NCI-H1048 (cell line): ENCODE measurements at regions not wholly inside any gene's neighbourhood (a gene's known extent, or its start where the extent isn't known, plus 50 kb on each side); places are given as distances from the start of the nearest gene placed in this dataset.

Source experiments
- DNase-seq: peaks from one replicate; lab custom pipeline; 2025; lab: John Stamatoyannopoulos, UW

DNA sequence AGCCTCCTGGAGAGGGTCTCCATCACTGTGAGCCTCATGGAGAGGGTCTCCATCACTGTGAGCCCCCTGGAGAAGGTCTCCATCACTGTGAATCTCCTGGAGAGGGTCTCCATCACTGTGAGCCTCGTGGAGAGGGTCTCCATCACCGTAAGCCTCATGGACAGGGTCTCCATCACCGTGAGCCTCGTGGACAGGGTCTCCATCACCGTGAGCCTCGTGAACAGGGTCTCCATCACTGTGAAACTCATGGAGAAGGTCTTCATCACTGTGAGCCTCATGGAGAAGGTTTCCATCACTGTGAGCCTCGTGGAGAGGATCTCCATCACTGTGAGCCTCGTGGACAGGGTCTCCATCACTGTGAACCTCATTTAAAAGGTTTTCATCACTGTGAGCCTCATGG is 140.0 kb downstream of the ERMARD start:
- no peak for DNase-seq

DNA sequence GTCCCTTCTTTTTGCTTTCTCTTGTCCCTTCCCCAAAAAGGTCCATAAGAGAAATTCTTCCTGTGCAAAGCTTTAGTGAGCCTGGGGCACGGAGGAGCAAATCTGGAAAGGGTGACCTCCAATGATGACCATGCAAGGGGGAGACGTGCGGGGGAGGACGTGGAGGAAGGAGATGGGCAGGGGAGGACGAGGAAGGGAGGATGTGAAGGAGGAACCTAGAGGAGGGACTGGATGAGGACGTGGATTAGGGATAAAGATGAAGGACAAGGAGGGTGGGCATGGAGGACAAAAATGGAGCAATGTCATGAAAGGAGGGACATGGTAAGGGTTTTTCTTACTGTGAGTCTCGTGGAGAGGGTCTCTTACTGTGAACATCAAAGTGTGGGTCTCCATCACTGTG is 139.5 kb downstream of the ERMARD start:
- DNase-seq = no peak

DNA sequence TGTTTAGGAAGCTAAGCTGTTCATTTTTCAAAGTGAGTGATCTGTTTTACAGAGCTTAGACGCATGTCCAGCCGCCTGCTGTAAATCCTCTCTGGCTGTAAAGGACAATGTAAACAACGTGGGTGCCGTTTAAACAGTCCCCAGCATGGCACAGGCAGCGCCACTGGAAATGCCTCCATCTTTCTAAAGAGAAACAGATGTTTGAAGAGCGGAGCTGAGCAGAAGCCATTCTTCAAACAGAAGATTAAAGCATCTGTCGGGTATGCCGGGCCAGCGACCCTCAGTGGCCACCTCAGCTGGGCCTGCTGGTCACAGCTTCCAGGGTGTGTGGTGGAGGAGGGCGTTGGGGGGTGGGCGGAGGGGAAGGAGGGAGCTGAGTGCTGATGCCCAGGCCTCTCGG is 138.6 kb downstream of the ERMARD start:
- no peak for DNase-seq

DNA sequence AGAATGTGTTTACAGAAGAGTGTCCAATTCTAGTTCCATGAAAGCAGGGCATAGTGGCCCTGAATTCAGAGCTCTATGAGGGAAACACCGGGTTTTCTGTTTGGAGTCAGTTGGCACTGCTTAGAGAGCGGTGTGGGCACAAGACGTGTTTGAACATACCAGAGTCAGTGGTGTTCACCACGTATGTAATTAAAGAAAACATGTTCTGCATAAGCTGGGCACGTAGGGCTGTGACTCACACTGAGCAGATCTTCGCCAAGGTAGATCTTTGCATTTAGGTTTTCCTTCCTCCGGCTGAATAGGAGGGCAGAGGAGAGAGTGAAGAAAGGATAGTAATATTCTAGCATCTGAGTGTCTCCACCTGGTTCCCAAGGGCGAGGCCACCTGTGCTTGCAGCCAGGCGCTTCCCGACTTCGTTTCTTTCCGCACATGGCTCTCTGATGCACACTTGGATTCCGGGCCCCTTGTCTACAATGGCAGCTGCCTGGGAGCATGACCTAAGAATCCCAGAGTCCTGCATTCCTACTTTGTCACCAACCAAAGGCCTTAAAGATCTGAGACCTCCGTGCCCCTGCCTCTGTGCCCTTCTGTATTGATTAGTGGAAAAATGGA is 136.2 kb downstream of the ERMARD start:
- no peak for DNase-seq

DNA sequence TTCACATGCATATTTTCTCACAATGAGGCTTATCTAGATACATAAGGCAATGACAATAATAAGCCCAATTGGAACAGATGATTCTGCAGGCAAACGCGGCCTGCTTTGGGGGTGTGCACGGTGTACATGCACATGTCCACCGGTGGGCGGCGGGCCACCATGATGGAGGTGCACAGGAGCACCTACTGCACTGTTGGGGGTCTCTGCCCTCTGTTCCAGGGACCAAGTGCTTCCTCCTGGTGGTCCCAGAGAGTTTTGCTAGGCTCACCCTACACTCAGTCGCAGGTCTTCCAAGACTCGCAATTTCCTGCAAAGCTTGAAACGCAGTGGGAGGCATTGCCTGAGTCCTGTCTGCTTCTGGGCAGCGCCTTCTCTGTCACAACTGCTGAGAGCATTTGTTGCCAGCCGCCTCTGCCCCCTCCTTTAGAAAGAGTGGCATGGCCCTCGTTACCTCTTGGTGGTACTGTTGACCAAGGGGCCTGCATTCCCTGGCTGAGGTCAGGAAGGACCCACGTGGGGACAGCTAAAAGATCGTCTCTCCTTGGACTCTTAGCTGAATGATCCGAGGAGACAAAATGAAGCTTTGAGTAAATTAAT is 135.3 kb downstream of the ERMARD start:
- no peak for DNase-seq

DNA sequence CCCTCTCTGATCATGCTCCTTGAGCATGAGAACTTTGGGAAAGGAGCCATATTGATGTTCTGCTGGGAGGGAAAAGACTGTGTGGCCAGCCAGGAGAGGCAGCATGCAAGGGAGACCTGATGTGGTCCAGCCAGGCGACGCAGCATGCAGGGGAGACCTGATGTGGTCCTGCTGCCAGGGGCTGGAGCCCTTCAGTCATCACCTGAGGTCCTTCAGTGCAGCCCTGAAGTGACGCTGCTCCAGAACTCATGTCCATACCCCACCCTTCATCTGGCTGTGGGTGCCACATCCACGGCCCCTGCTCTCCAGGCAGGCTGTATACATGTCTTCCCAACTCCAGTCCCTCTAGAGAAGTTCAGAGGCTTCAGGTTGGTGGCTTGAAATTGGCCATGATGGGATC is 134.4 kb downstream of the ERMARD start:
- DNase-seq = no peak

DNA sequence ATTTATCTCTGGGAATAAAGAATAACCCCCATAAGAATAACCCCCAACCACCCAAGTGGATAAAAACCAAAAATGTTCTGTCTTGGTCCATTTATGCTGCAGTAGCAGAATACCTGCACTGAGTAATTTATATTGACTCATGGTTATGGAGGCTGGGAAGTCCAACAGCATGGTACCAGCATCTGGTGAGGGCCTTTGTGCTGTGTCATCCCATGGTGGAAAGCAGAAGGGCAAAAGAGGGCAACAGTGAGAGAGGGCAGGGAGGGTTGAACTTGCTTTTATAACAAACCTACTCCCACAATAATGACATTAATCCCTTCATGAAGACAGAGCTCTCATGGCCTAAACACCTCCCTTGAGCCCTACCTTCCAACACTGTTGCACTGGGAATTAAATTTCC is 133.7 kb downstream of the ERMARD start:
- DNase-seq = no peak

DNA sequence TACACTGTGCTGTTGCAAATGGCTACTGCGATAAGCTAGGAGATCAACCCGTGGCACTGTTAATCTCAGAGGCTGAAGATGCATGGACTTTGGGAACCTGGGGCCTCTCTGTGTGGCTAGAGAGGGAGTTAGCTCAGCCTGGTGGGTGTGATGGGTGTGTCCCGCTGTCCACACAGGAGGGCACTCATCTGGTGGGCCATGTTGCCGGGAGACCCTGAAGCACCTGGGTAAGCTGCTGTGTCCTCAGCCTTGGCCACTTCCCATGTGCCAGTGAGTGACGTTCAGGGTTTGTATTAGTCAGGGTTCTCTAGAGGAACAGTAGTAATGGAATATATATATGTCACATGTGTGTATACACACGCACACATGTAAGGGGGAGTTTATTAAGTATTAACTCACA is 132.7 kb downstream of the ERMARD start:
- DNase-seq = no peak

DNA sequence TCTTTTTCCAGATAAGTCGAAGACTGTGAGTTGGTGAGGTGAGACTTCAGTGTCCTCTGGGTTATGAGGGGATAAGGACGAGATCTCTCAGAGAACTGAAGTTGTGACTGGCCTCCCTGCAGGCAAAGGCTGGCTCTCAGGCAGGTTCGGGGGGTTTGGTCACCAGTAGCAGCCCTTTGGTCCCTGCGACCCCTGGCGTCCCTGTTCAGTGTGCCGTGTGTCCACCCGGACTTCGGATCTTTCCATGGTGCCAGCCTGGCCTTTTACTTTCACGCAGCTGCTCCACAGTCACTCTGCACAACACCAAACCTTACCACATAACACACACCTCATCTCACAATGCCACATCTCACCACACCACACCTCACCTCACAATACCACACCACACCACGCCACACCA is 131.9 kb downstream of the ERMARD start:
- DNase-seq = no peak

DNA sequence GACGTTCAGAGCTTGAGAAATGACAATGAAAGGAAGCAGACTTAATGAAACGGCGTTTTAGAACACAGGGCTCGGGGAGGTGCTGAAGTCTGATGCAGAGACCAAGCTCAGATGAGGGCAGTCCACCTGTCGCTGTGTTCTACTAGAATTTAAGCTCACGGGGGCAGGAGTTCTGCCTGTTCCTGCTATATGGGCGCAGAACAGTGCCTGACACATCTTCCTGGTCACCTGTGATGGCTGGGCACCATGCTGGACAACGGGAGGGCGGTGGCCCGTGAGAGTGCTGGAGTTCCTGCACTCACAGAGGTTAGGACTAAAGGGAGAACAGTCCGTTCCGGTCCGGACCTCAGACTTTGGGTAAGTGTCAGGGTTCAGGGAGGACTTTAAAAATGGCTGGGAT is 130.6 kb downstream of the ERMARD start:
- no peak for DNase-seq

DNA sequence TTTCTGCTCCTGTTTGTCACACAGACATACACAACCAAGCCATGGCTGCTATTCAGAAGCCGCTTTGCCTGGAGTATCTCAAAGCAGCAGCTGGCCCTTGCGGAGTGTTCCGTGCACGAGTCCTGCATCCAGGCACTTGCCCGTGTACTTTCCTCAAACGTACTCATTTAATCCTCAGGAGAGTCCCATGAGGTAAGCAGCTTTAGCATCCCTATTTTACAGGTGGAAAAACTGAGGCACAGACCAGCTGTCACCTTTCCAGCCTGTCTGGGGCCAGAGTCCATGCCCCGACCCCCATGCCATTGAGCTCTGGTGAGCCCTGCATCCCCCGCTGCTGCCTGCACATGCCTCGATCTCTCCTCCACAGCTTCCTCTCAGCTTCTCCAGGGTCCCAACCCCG is 130.0 kb downstream of the ERMARD start:
- no peak for DNase-seq

DNA sequence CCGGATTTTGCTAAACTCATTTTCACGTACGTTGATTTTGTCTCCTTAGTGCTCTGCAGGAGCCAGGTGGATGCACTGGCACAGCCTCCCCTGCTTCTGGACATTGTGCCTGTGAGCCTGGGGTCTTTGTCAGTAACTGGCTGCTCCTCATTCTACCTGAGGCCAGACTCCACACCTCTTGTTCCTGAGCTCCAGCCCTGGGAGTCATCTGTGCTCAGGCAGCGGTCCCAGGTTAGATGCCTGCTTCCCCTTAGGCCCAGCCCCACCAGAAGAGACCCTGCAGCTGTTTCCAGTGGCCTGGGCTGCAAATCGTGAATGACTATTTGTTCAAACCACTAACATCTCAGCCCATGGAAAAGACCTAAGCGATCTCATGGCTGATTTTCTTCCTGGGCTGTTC is 129.1 kb downstream of the ERMARD start:
- no peak for DNase-seq

DNA sequence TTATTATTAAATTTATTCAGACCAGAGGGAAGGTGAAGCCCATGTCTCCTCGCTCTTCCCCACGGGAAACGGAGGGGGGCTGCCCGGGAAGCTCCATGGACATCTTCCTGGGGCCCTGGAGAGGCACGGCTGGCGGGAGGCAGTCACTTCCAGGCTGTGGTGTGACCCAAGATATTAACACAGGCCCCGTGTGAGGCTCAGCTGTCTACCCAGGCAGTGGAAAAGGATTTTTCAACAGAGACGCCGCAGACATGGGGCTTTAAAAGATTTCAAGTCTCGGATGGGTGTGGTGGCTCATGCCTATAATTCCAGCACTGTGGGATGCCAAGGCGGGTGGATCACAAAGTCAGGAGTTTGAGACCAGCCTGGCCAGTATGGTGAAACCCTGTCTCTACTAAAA is 117.9 kb downstream of the ERMARD start:
- DNase-seq = no peak

DNA sequence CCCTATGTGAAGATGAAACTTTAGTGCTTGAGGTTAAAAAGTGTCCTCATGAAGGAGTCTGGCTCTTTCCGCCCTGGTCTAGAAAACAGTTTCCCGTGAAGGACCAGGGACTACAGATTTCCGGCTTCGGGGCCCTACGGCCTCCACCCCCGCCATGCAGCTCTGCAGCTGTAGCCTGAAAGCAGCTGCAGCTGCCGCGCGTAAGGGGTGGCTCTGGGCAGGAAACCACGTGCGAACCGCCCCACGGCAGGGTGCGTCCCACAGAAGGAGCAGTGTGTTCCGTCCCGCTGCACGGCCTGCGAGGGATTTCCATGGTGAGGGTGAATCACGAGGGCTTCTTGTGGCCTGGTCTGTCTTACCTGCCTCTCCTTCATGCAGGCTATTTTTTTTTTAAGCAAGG is 117.0 kb downstream of the ERMARD start:
- DNase-seq = no peak

DNA sequence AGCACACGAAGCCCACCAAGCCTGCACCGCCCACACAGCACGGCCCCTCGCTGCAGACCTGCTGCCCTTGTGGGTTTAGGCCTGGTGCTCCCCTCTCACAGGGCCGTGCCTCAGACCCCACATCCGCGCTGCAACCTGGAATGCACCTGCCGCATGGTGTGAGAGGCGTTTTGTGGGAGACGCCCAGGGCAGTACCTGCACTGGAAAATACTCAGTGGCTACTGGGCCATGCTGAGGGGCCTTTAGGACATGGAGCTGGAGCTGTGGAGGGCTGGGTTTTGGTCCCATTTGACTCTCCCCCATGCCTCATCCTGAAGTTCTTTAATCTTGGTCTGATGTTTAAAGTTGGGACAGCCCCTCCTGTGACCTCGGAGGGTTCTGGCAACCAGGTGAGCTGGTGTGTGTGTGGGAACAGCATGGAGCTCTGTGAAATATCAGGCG is 116.3 kb downstream of the ERMARD start:
- no peak for DNase-seq

DNA sequence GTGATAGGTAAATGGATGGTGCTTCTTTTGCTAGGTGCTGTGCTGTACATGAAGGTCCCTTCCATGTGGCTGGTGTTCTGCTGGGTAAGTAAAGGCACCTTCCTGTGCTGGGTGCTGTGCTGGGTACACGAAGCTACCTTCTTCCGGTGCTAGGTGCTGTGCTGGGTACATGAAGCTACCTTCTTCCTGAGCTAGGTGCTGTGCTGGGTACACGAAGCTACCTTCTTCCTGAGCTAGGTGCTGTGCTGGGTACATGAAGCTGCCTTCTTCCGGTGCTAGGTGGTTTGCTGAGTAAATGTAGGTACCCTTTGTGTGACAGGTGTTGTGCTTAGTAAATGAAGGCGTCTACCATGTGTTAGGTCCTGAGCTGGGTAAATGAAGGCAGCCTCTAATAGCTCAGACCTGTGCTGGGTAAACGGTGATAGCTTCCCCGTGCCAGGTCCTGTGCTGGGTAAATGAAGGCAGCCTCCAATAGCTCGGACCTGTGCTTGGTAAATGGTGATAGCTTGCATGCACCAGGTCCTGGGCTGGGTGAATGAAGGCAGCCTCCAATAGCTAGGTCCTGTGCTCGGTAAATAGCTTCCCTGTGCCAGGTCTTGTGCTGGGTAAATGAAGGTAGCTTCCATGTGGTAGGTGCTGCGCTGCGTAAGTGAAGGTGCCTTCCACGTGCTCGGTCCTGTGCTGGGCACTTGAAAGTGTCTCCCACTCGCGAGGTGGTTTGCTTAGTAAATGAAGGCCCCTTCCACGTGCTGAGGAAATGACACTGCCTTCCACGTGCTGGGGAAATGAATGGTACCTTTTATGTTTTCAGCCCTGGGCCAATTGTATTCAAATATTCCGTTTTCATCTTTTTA is 115.5 kb downstream of the ERMARD start:
- DNase-seq = no peak

DNA sequence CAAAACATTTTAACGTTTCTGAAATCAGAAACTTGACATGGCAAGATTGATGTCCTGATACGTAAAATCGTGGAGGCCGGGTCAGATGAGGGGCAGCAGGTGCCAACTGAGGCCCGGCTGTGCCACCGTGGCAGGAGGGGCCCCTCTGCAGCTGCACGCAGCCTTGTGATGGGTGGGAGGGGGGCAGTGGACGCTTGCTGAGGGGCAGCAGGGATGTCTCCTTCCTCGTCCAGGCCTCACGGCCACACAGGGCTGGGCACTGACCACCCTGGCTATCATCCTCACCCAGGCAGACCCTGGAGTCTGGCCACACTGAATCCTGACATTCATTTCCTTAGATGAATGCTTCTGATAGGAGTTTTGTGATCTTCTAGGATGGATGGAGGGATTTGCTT is 114.7 kb downstream of the ERMARD start:
- DNase-seq = no peak

DNA sequence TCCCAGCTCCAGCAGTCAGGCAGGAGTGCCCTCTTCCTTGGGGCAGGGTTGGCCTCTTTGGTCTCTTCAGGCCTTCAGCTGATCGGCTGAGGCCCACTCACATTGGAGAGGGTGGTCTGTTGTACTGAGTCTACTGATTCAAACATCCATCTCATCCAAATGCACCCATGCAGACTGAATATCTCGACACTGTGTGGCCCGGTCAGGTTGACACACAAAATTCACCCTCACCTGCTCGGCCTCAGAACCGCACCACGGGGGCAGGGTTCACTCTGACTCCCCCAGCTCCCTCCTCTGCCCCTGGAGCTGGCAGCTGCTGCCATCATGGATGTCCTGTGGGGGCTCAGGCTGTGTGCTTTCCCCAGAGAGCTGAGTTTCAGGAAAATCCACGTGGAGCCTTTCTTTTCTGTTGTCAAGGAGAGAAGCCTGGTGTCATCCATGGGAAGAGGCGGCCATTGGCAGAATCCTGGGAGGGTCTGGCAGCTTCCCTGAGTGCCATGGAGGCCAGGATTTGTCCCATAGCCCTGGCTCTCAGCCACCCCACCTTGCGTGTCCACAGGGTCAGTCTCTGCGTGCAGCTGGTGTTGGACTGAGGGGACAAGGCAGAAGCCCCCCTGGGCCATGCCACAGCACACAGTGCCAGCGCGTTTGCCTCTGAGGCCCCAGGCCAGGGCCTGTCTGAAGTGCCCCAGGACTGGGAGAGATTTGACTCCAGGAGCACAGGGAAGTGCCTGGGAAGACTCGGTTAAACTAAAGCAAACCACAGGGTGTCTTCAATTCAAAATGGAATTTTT is 114.1 kb downstream of the ERMARD start:
- DNase-seq = no peak

DNA sequence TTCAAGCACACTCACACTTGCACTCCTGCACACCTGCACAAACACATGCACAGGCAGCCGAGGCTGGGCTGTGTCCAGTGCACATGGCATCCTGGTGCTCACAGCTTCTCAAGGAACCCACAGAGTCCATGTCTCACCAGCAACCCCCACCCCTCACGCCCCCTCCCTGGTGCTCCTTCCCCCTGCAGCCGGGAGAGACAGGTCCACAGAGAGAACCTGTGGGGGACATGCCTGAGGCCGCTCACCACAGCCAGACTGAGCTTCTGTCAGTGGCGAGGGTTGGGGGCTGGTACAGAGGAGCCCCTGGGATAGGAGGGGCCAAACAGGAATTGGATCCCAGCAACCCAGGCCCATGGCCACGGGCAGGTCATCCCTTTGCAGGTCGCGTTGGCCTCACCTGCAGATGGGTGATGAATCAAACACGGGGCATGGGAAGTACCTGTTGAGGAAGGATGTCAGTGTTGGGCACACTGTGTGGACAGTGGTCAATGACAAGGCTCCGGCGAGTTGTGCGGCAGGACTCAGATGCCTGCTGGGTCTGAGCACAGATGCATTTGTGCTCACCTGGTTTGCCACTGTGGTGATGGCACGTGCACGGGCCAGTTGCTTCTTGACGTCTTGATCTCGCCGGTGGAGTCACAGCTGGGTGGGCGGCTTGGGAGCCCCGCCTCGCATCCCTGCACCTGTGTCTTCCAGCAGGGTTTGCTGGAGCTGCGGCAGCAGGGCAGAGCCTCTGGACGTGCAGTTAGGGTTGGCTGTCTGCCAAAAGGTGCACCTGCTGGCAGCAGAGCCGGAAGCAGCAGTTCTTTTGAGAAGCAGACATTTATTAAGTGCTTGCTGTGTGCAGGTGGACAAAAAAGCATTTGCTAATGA is 113.0 kb downstream of the ERMARD start:
- no peak for DNase-seq

DNA sequence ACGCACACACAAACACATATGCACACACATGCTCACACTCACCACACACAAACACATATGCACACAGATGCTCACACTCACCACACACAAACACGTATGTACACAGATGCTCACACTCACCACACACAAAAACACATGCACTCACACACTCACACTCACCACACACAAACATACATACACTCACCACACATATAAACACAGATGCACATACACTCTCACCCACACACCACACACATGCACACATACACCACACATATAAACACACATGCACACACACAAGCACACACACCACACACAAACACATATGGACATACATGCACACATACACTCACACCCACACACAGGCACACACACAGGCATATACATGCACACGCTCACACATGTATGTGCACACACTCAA is 112.3 kb downstream of the ERMARD start:
- DNase-seq = no peak

DNA sequence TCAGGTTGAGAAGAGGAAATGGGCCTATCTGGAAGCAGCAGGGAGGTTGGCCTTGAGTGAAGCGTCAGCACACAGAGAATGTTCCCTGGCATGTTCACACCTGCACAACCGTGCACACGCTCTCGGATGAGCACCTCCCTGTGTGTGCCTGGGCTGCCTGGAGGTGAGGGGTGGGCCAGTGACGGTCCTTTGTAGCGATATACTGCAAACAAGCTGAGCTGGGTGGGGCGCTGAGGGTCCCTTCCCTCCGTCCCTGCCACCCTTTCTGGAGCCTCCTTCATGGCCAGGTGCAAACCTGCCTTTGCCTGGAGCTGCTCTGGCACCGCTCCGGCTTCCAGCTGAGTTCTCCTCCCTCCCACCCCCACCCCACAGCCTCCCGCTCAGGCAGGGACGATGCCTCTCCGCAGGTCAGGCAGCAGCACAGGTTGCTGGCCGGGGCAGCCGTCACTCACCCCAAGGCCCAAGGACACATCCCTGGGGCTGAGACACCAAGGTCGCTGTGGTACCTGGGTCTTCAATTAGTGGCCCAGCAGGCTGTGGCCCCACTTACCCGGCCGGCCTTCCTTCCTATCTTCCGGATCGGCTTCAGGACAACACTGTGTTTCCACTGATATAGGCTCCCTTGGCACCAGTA is 111.6 kb downstream of the ERMARD start:
- no peak for DNase-seq
